SKM-1 (cell line): ENCODE measurements at regions not wholly inside any gene's neighbourhood (a gene's known extent, or its start where the extent isn't known, plus 50 kb on each side); places are given as distances from the start of the nearest gene placed in this dataset.

Experiments
- DNase-seq: peaks from one replicate; lab custom pipeline; 2025; ENCODE audit not compliant: unreplicated experiment; lab: John Stamatoyannopoulos, UW

DNA sequence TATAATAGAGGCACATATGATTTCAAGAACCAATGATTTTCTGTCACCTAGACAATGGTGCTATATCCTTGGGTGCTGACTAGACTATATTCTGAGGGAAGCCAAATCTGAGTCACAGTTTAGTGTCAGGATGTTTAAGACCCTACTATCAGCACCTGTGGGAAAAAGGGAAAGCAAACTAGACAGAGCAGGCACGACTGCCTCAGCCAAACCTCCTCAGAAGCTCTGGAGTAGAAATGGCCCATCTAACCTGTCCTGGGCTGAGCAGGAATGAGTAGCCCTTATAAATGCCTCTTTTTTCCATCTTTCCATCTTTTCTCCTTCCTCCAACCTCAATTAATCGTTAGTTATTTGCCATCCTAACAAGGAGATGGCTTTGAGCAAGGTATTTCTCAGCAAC, 80.4 kb upstream of the TECRL start:
- DNase-seq: no peak

DNA sequence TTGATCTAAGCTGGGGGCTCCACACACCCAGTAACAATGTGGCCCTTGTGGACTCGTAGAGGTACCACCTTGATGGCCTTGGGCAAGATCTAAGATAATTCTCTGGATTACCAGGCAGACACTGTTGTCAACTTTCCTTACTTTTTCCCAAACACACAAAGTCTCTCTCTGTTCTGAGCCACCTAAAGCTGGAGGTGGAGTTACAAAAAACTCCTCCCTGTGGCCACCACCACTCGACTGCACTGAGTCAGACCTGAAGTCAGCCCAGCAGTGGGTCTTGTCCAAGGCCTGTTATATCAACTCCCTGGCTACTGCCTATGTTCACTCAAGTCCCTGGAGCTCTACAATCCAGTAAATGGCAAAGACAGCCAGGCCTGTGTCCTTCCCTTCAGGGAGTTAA, 70.1 kb upstream of the TECRL start:
- DNase-seq: no peak

DNA sequence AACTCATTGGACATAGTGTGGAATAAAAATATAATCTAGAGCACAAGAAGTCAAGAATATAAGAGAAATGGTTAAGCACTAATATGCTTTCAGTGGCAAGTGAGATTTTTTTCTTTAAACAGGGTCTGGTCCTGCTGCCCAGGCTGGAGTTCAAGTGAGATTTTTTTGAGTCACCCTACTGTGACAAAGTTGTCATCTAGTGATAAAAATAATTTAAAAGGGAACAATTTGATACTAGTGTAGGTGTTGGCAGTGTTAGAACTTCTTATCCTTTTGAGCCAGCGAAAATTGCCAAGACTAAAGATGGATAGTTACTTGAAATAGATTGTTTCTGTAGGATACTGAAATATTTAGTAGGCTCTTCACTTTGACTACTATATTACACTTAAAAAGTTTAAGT, 67.9 kb upstream of the TECRL start:
- DNase-seq: no peak

DNA sequence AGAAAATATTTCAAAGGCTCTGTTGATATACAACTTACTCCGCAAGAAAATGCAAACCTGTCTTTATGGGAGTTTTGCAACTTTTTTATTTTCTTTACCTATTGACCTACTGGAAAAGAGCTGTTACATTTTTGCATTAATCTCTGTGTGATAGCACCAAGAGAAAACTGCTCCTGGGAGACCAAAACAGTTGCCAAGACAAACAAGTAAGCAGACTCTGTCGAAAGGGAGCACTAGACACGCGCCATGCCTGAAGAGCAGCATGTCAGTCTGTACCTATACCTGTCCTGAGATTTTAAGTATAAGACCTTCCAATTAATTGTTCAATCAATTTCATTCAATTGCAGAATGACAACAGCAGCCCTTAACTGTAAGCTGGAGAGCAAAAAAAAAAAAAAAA, 56.0 kb upstream of the TECRL start:
- no peak for DNase-seq

DNA sequence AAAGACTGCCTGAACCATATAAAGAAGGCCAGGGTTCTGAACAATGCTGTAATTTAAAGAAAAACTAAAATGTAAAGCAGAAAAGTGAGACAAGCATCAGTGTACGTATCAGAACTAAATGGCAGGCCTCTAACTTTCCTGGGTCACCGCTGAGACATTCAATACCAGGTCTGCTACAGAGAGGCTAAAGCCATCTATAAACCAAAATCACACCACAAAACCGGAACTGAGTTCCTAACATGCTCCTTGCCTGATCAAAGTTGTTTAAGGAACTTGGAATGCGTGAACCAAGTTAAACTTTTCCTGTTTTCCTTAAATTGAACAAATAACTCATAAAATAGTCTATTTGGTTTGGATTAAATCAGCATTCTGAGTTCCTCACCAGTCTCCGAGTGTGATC, 55.3 kb upstream of the TECRL start:
- DNase-seq: no peak
